HEK293T (cell line): ENCODE measurements at regions not wholly inside any gene's neighbourhood (a gene's known extent, or its start where the extent isn't known, plus 50 kb on each side); places are given as distances from the start of the nearest gene placed in this dataset.
A peak's percentile ranks its signal among the peaks of the same experiment; 100 is the strongest.

Experiments
- CTCF ChIA-PET: fragments of 350-600 bp; formaldehyde crosslinking; extraction: SDS; loops from one replicate; lab custom pipeline; 2021; ENCODE audit warnings: antibody characterized with exemption, inconsistent platforms; lab: Yijun Ruan, JAX
- POLR2A ChIA-PET: fragments of 350-600 bp; formaldehyde crosslinking; extraction: SDS; loops from one replicate; lab custom pipeline; 2020; ENCODE audit warnings: antibody characterized with exemption, inconsistent platforms; lab: Yijun Ruan, JAX
- DNase-seq: peaks from one replicate; pipeline ENCODE4 v3.0.0; 2012; ENCODE audit warnings: mixed read lengths; ENCODE audit errors: extremely low spot score
- ARNT ChIP-seq: fragments of 450-650 bp; IDR thresholded peaks from 2 replicates; pipeline ENCODE4 v1.6.1; 2017; ENCODE audit warnings: mild to moderate bottlenecking
- BHLHE40 ChIP-seq: fragments of 450-650 bp; IDR thresholded peaks from 2 replicates; pipeline ENCODE4 v1.6.1; 2016; ENCODE audit warnings: mild to moderate bottlenecking, moderate library complexity, borderline replicate concordance
- CTBP1 ChIP-seq: fragments of 450-650 bp; IDR thresholded peaks from 2 replicates; pipeline ENCODE4 v1.6.1; 2016; ENCODE audit warnings: borderline replicate concordance
- ELF4 ChIP-seq: fragments of 450-650 bp; IDR thresholded peaks from 2 replicates; pipeline ENCODE4 v1.6.1; 2017; ENCODE audit warnings: antibody characterized with exemption
- FOXA1 ChIP-seq: fragments of 450-650 bp; IDR thresholded peaks from 2 replicates; pipeline ENCODE4 v1.6.1; 2016; ENCODE audit warnings: mild to moderate bottlenecking
- FOXK2 ChIP-seq: fragments of 450-650 bp; IDR thresholded peaks from 2 replicates; pipeline ENCODE4 v1.6.1; 2016; ENCODE audit warnings: mild to moderate bottlenecking
- FOXM1 ChIP-seq: fragments of 450-650 bp; IDR thresholded peaks from 2 replicates; pipeline ENCODE4 v1.6.1; 2017; ENCODE audit warnings: mild to moderate bottlenecking, borderline replicate concordance
- HDGF ChIP-seq: fragments of 450-650 bp; IDR thresholded peaks from 2 replicates; pipeline ENCODE4 v1.6.1; 2017; ENCODE audit warnings: antibody characterized with exemption, borderline replicate concordance
- L3MBTL2 ChIP-seq: fragments of 450-650 bp; conservative IDR thresholded peaks from 2 replicates; pipeline ENCODE4 v1.6.1; 2016; ENCODE audit warnings: mild to moderate bottlenecking
- LEF1 ChIP-seq: fragments of 450-650 bp; IDR thresholded peaks from 2 replicates; pipeline ENCODE4 v1.6.1; 2017; ENCODE audit warnings: mild to moderate bottlenecking, borderline replicate concordance
- NFRKB ChIP-seq: fragments of 450-650 bp; IDR thresholded peaks from 2 replicates; pipeline ENCODE4 v1.6.1; 2016; ENCODE audit warnings: mild to moderate bottlenecking, moderate library complexity
- PKNOX1 ChIP-seq: fragments of 450-650 bp; IDR thresholded peaks from 2 replicates; pipeline ENCODE4 v1.6.1; 2016
- SP1 ChIP-seq: fragments of 450-650 bp; IDR thresholded peaks from 2 replicates; pipeline ENCODE4 v1.6.1; 2017
- SUZ12 ChIP-seq: fragments of 450-650 bp; IDR thresholded peaks from 2 replicates; pipeline ENCODE4 v1.6.1; 2016; ENCODE audit warnings: mild to moderate bottlenecking
- TARDBP ChIP-seq: fragments of 450-650 bp; IDR thresholded peaks from 2 replicates; pipeline ENCODE4 v1.6.1; 2016
- ZNF384 ChIP-seq: fragments of 450-650 bp; IDR thresholded peaks from 2 replicates; pipeline ENCODE4 v1.6.1; 2016

GRCh38 chr11:100573911-100574513 lies 113.1 kb upstream of the ARHGAP42 start:
- TF ChIP-seq FOXM1: no peak
- POLR2A ChIA-PET: no interaction called here
- CTCF ChIA-PET: no interaction called here
- DNase-seq: no peak

GRCh38 chr11:100574894-100575769 lies 112.0 kb upstream of the ARHGAP42 start:
- ChIA-PET POLR2A (no interaction called here), CTCF (no interaction called here)

GRCh38 chr11:100575860-100576717 lies 111.0 kb upstream of the ARHGAP42 start:
- TF ChIP-seq BHLHE40: no peak
- no peak for TF ChIP-seq SUZ12
- TF ChIP-seq L3MBTL2: no peak
- no peak for TF ChIP-seq FOXK2
- TF ChIP-seq ZNF384: no peak
- no peak for TF ChIP-seq SP1
- DNase-seq: peak; percentile 42
- POLR2A ChIA-PET: no interaction called here
- CTCF ChIA-PET: interaction anchor here (0.6 to 1.2 kb wide), 9 partner anchors 49 to 354 kb away, joined by 3 to 5 read pairs (median 4); no protein-coding TSS in a partner anchor

More at GRCh38 chr11:100574894-100575769, 112.0 kb upstream of the ARHGAP42 start:
- TF ChIP-seq ELF4 (no peak), HDGF (no peak), FOXA1 (no peak), CTBP1 (no peak), SP1 (no peak)
- no peak for DNase-seq

GRCh38 chr11:100576718-100577021 lies 110.4 kb upstream of the ARHGAP42 start:
- ChIA-PET POLR2A (no interaction called here), CTCF (interaction anchor here (0.6 to 1.2 kb wide), 10 partner anchors 48 to 353 kb away, joined by 3 to 5 read pairs (median 4); no protein-coding TSS in a partner anchor)
- no peak for DNase-seq
- TF ChIP-seq BHLHE40: no peak
- TF ChIP-seq L3MBTL2: no peak
- TF ChIP-seq SP1: no peak
- TF ChIP-seq HDGF: no peak
- TF ChIP-seq FOXK2: no peak
- TF ChIP-seq ELF4: no peak
- no peak for TF ChIP-seq FOXA1
- TF ChIP-seq NFRKB: no peak
- TF ChIP-seq TARDBP: no peak
- TF ChIP-seq ARNT: no peak
- TF ChIP-seq SUZ12: no peak
- no peak for TF ChIP-seq LEF1
- TF ChIP-seq ZNF384: no peak
- TF ChIP-seq FOXM1: no peak
- no peak for TF ChIP-seq CTBP1
- no peak for TF ChIP-seq PKNOX1

GRCh38 chr11:100578831-100579311 lies 108.2 kb upstream of the ARHGAP42 start:
- ChIA-PET POLR2A (no interaction called here), CTCF (interaction anchor here (0.9 kb wide), 1 partner anchor 105 kb away, joined by 3 read pairs; no protein-coding TSS in a partner anchor)

More at GRCh38 chr11:100578831-100579311, 108.2 kb upstream of the ARHGAP42 start:
- DNase-seq: no peak
- TF ChIP-seq NFRKB: no peak
- no peak for TF ChIP-seq SUZ12
- no peak for TF ChIP-seq ELF4
- TF ChIP-seq FOXM1: no peak
- no peak for TF ChIP-seq LEF1
- no peak for TF ChIP-seq HDGF
- no peak for TF ChIP-seq L3MBTL2
- TF ChIP-seq SP1: no peak
- TF ChIP-seq FOXK2: no peak
- no peak for TF ChIP-seq ZNF384
- TF ChIP-seq BHLHE40: no peak
- no peak for TF ChIP-seq CTBP1
- TF ChIP-seq TARDBP: no peak
- TF ChIP-seq FOXA1: no peak
- no peak for TF ChIP-seq ARNT
- no peak for TF ChIP-seq PKNOX1
